GM21515 (cell line): ENCODE measurements at regions not wholly inside any gene's neighbourhood (a gene's known extent, or its start where the extent isn't known, plus 50 kb on each side); places are given as distances from the start of the nearest gene placed in this dataset.
A peak's percentile ranks its signal among the peaks of the same experiment; 100 is the strongest.

ENCODE experiments used
- ATAC-seq: cut with Tn5 transposase; IDR thresholded peaks from one replicate; pipeline ENCODE4 v1.9.1; 2021; ENCODE audit not compliant: unreplicated experiment

DNA sequence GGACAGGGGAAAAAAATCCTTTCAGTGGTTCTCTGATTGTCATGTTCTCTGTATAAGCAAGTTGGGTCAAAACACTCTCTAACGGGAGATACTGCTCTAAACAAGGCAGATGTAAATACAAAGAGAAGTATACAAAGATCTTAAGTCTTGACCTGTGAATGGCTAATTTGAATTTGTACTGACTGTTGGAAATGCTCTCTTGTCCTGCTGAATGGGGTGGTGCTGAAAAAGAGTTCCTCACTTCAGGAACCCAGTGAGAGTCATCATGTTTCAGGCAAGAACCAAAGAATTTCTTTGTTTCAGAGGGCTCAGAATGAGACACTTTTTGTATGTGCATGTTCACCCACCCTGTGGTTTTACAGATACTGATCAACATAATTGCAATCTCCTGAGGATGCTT lies 461.0 kb downstream of the NR2F1-AS1 start:
- no peak for ATAC-seq

DNA sequence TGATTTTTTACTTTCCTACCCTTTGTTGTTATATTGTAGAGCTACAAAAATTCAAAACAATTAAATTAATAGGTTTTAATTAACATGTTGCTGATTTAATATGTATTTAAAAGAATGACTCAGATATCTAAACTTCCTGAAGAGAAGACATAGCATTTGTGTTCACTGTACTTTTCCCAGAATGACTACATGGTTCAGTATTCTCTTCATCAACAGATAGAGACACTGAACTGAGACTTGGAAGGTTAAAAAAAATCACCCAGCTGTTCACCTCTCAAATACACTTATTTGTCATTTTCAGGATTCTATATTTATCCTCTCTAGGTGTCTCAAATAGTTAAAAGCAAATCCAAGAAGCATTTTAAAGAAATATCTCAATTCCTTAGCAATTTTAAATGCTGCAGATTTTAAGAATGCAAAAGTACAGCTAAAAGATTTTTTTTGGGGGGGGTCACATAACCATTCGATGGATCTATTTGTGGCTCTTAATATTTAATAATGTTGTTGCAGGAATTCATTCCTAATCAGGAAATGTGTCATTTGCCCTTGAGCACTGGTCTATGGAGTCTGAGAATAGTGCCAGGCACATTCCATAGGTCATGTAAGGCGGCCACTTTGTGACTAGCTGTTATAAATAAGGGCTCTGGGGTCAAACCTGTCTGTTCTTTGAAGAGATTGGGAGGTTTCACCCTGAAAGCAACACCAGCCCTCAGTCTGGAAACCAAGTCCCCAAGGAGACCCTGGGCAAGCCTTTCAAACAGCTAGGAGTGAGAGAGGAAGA lies 463.1 kb downstream of the NR2F1-AS1 start:
- no peak for ATAC-seq

- no peak for ATAC-seq
Observed at GRCh38 chr5:93107805-93108520, 473.1 kb downstream of the NR2F1-AS1 start.

DNA sequence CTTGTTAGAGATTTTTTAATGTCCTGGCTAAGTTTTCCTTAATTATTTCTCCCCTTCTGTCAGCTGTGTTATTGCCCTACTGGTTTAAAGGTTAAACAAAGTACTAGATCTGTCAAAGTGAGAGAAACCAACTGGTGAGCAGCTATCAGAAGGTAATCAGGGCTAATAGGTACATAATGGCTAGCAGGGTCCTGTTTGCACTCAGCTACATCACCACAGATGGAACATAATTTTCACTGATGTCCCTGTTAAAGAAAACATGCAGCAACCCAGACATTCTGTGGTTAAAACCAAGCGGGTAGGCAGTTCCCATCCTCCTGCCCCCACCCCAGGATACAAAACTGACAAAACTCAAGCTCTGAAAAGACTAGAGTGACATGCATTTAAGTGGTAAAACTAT lies 473.9 kb downstream of the NR2F1-AS1 start:
- no peak for ATAC-seq

- no peak for ATAC-seq
Observed at GRCh38 chr5:93101661-93102060, 479.4 kb downstream of the NR2F1-AS1 start.

DNA sequence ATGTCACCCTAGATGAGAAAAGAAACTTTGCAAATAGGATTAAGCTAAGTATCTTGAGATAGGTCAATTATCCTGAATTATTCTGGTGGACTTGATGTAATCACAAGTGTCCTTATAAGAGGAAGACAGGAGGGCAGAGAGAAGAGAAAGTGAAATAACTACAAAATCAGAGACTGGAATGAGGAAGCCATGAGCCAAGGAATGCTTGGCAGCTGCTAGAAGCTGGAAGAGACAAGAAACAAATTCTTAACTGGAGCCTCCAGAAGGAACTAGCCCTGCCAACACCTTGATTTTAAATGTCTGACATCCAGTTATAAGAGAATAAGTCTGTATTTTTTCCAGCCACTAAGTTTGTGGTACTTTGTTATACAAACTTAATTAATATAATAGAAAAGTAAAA lies 480.0 kb downstream of the NR2F1-AS1 start:
- ATAC-seq = no peak

- ATAC-seq = no peak
Observed at GRCh38 chr5:93100428-93100827, 480.6 kb downstream of the NR2F1-AS1 start.

DNA sequence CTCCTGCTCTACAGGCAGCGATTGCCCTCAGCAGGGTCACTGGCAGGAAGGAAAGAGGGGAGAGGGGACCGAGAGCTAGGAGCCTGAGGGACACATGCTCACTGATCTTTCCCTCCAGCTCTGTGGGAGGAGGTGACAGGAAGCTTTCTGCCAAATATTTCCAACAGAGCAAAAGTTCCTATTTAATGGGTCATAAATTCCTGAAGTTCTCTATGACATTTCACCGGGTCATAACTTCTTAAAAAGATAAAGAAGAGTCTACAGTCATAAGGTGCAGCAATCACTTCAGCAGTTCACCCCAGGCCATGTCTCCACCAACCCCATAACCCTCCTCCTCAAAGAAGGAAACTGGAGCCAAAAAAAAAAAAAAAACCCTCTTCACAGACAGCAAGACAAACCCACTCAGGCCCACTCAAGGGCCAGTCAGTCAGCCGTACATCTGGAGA lies 481.1 kb downstream of the NR2F1-AS1 start:
- no peak for ATAC-seq

DNA sequence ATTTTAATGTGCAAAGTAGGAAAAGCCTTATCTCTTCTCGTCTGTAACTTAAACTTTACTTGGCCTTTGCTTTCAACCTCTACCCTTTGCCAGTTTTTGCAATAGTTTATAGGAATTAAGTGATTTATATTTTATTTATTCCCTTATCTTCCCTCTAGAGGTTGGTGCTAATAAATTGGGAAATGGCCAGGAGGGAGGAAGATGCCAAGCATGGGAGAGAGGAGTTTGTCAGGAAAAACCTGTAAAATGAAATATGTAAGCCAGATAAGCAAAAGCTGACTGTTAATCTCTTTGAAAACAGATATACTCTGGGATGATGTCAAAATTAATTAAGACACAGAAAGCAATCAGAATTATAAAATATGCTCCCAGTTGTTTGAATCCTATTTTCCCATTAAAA lies 484.5 kb downstream of the NR2F1-AS1 start:
- ATAC-seq = no peak

- no peak for ATAC-seq
Observed at GRCh38 chr5:93092349-93093105, 488.5 kb downstream of the NR2F1-AS1 start.

GRCh38 chr5:93090698-93091097 lies 490.3 kb downstream of the NR2F1-AS1 start:
- ATAC-seq = no peak

DNA sequence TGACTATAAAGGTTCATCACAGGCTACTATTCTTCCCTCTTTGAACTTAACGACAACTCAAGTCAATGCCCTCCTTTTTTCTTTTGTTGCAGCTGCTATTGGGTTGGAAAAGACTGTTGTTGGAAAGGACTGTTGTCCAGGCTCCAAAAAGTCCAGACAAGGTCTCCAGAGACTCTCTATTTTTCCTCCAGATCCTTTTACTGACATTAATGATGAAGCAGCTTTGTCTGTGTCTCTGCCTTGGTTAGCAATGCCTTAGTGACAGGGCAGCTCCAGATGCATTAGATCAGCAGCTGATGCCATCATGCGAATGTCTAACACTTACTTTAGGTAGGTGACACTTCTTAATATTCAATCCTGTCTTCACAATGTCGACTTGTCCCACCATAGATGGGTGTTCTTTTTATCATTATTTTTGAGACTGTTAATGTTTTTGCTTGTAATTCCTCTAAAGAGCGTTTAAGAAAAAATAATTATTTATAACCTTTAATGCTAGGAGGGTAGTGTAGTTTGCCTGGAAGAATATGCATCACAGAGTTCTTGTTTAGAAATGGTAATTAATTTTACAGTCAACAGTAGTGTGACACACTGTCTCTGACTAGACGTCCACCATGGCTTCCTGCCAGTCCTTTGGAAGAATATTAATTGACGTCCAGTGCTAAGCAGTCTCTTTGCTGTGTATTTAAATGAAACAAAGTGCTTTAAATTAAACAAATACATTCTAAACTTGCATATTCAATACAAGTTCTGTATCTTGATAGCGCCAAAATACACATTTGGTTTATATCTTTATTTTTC lies 492.2 kb downstream of the NR2F1-AS1 start:
- ATAC-seq = no peak

- no peak for ATAC-seq
Observed at GRCh38 chr5:93087326-93087725, 493.7 kb downstream of the NR2F1-AS1 start.

DNA sequence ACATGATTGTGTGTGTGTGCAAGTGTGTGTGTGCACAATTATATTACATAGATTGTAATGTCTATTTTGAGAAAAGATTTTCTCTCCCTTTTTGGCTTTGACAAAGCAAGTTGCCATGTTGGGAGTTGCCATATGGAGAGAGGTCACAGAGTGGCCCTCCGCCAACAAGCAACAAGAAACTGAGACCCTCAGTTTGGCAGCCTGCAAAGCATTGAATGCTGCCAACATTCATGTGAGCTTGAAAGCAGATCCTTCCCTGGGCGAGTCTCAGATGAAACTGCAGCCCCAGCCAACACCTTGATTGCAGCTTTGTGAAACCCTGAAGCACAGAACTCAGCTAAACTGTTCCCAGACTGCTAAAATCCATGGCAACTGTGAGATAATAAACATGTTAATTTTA lies 498.0 kb downstream of the NR2F1-AS1 start:
- ATAC-seq = no peak

DNA sequence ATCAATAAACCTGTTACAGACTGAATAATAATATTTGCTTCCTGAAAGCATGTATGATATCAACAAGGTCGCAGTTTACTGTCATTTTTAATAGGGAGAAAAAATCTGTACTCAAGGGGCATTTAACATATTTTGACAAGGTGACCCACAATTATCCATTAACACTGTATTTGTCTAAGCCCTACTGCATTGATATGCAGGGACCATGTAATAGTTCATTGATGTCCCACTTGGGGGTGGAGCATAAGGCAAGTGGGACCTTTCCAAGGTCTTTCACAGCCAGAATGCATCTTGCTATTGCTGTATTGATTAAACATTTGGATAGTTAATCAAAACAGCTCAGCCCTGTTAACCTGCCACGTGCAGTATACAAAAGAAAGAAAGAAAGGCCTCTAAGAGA lies 502.0 kb downstream of the NR2F1-AS1 start:
- no peak for ATAC-seq

GRCh38 chr5:93078082-93079038 lies 502.7 kb downstream of the NR2F1-AS1 start:
- peak; percentile 76 for ATAC-seq

GRCh38 chr5:93076566-93076965 lies 504.5 kb downstream of the NR2F1-AS1 start:
- ATAC-seq = no peak

- no peak for ATAC-seq
Observed at GRCh38 chr5:93076096-93076495, 504.9 kb downstream of the NR2F1-AS1 start.

GRCh38 chr5:93073547-93073946 lies 507.5 kb downstream of the NR2F1-AS1 start:
- no peak for ATAC-seq
